Endothelial cell of umbilical vein (primary cell): ENCODE measurements at regions not wholly inside any gene's neighbourhood (a gene's known extent, or its start where the extent isn't known, plus 50 kb on each side); places are given as distances from the start of the nearest gene placed in this dataset.

ENCODE experiments used
- BruUV-seq: library from RNA; stranded (reverse); fragments of 400-500 nt; replicated peaks from 2 replicates; lab custom pipeline; 2021; lab: Mats Ljungman, UMichigan
- CTCF ChIA-PET: fragments of 300-600, 350-600 bp; sonication (Branson Sonifier 250); formaldehyde crosslinking; loops from one replicate; lab custom pipeline; 2021; ENCODE audit warnings: antibody characterized with exemption, inconsistent platforms; lab: Charles Lee
- POLR2A ChIA-PET: fragments of 300-600, 350-600 bp; sonication (Branson Sonifier 250); formaldehyde crosslinking; loops from one replicate; lab custom pipeline; 2021; ENCODE audit warnings: antibody characterized with exemption, inconsistent platforms; lab: Charles Lee
- DNase-seq: peaks from one replicate; pipeline ENCODE4 v3.0.0-alpha.2; 2011; ENCODE audit warnings: low read depth, low spot score
- FAIRE-seq: peaks from 2 replicates; lab custom pipeline; 2011; peaks lifted over from hg19 to GRCh38; lab: Jason Lieb, UNC
- H2AFZ ChIP-seq: 2 replicates; pipeline ENCODE4 v1.6.0; 2012; ENCODE audit warnings: low read depth, low read length, control low read depth, inconsistent platforms
- H3K27ac ChIP-seq: 2 replicates; pipeline ENCODE4 v1.5.1; 2011; ENCODE audit warnings: low read depth, mild to moderate bottlenecking, control low read depth, low read length, moderate library complexity; ENCODE audit not compliant: insufficient read depth
- H3K27me3 ChIP-seq, 2 experiments: 2 replicates each; pipeline versions ENCODE4 v1.6.0 to v1.6.1; 2011; ENCODE audit warnings: low read length in 2 of 2, mixed read lengths in 1 of 2; ENCODE audit not compliant: control insufficient read depth in 2 of 2, insufficient read depth in 2 of 2
- H3K36me3 ChIP-seq, 2 experiments: 2 replicates in 1 of 2; 3 replicates in 1 of 2; pipeline ENCODE4 v1.5.1; 2011; ENCODE audit warnings: low read length in 2 of 2, mild to moderate bottlenecking in 1 of 2, moderate library complexity in 1 of 2; ENCODE audit not compliant: control insufficient read depth in 2 of 2, insufficient read depth in 2 of 2; ENCODE audit errors: extremely low read depth in 1 of 2
- H3K4me1 ChIP-seq: 3 replicates; pipeline ENCODE4 v1.5.1; 2011; ENCODE audit warnings: mild to moderate bottlenecking, low read length; ENCODE audit not compliant: control insufficient read depth, insufficient read depth; ENCODE audit errors: extremely low read depth
- H3K4me2 ChIP-seq: 2 replicates; pipeline ENCODE4 v1.6.1; 2011; ENCODE audit warnings: low read length, control low read depth, mixed read lengths; ENCODE audit not compliant: insufficient read depth
- H3K4me3 ChIP-seq, 3 experiments: fragments of 200-600 bp in 1 of 3; sonication (generic), shearing (Covaris generic) in 1 of 3; replicated peaks in 1 of 3; 2 replicates each; pipeline ENCODE4 v1.5.1; 2011 to 2016; ENCODE audit warnings: control low read depth in 3 of 3, low read length in 3 of 3, mild to moderate bottlenecking in 2 of 3, inconsistent platforms in 1 of 3, low read depth in 1 of 3, moderate library complexity in 1 of 3; ENCODE audit not compliant: insufficient read depth in 1 of 3
- H3K79me2 ChIP-seq: 2 replicates; pipeline ENCODE4 v1.6.0; 2012; ENCODE audit warnings: low read length, inconsistent platforms; ENCODE audit not compliant: control insufficient read depth, insufficient read depth
- H3K9ac ChIP-seq: replicated peaks from 2 replicates; pipeline ENCODE3; 2011; ENCODE audit warnings: low read length, control low read depth; ENCODE audit not compliant: insufficient read depth; ENCODE audit errors: extremely low read depth
- H3K9me1 ChIP-seq: replicated peaks from 3 replicates; pipeline ENCODE4 v1.6.0; 2011; ENCODE audit warnings: mild to moderate bottlenecking, low read length; ENCODE audit not compliant: control insufficient read depth, insufficient read depth; ENCODE audit errors: extremely low read depth
- H3K9me3 ChIP-seq: replicated peaks from 2 replicates; pipeline ENCODE4 v1.5.1; 2012; ENCODE audit warnings: low read length, inconsistent platforms; ENCODE audit not compliant: control insufficient read depth, insufficient read depth
- H4K20me1 ChIP-seq: replicated peaks from 2 replicates; pipeline ENCODE3; 2011; ENCODE audit warnings: mild to moderate bottlenecking, low read length; ENCODE audit not compliant: control insufficient read depth, insufficient read depth; ENCODE audit errors: extremely low read depth
- EZH2 ChIP-seq: IDR thresholded peaks from 2 replicates; pipeline ENCODE4 v1.6.1; 2012; ENCODE audit warnings: borderline replicate concordance, low read depth, mild to moderate bottlenecking, moderate library complexity, low read length, inconsistent platforms; ENCODE audit not compliant: severe bottlenecking
- FOS ChIP-seq: IDR thresholded peaks from 2 replicates; pipeline ENCODE4 v1.6.1; 2011; ENCODE audit warnings: mild to moderate bottlenecking, low read length, moderate library complexity, borderline replicate concordance; ENCODE audit not compliant: insufficient read depth
- GATA2 ChIP-seq: IDR thresholded peaks from 2 replicates; pipeline ENCODE4 v1.7.0; 2011; ENCODE audit warnings: low read depth, mild to moderate bottlenecking, moderate library complexity, mixed read lengths, low read length; ENCODE audit not compliant: insufficient read length, insufficient read depth
- JUN ChIP-seq: IDR thresholded peaks from 2 replicates; pipeline ENCODE4 v1.6.1; 2011; ENCODE audit warnings: borderline replicate concordance, low read depth; ENCODE audit not compliant: insufficient read length, insufficient read depth
- MYC ChIP-seq: IDR thresholded peaks from one replicate; pipeline ENCODE4 v1.6.1; 2011; ENCODE audit warnings: mild to moderate bottlenecking, low read depth, low read length
- POLR2A ChIP-seq: IDR thresholded peaks from 2 replicates; pipeline ENCODE4 v1.6.1; 2012; ENCODE audit warnings: low read depth, mild to moderate bottlenecking, control low read depth, low read length
- POLR2AphosphoS5 ChIP-seq: IDR thresholded peaks from 2 replicates; pipeline ENCODE4 v1.6.1; 2012; ENCODE audit warnings: low read depth, mild to moderate bottlenecking, control low read depth, low read length, moderate library complexity; ENCODE audit not compliant: insufficient read depth
- dilution Hi-C: fragments of 300-500 bp; cut with MboI; formaldehyde crosslinking; loops from one replicate; pipeline ENCODE4 v1.15.0; 2019; ENCODE audit warnings: low sequenced_read_pairs; ENCODE audit not compliant: extremely low pct_ligation_motif_present
- intact Hi-C: fragments of 100-400 bp; cut with micrococcal nuclease; formaldehyde crosslinking; loops from one replicate; pipeline ENCODE4 v1.10.0; 2022
- TF ChIP-seq, protein P1 (sequence below), 2 donors: IDR thresholded peaks; 1 replicate in 1 of 2; 2 replicates in 1 of 2; pipeline ENCODE4 v1.5.1; 2011; ENCODE audit warnings: low read length in 2 of 2, mild to moderate bottlenecking in 2 of 2, moderate library complexity in 2 of 2, control low read depth in 1 of 2, inconsistent platforms in 1 of 2, low read depth in 1 of 2; ENCODE audit not compliant: insufficient read depth in 1 of 2; ENCODE audit errors: extremely low read depth in 1 of 2
- TF ChIP-seq, protein P2 (sequence below): IDR thresholded peaks from 2 replicates; pipeline ENCODE4 v1.6.1; 2011; ENCODE audit not compliant: insufficient read depth, insufficient read length

DNA sequence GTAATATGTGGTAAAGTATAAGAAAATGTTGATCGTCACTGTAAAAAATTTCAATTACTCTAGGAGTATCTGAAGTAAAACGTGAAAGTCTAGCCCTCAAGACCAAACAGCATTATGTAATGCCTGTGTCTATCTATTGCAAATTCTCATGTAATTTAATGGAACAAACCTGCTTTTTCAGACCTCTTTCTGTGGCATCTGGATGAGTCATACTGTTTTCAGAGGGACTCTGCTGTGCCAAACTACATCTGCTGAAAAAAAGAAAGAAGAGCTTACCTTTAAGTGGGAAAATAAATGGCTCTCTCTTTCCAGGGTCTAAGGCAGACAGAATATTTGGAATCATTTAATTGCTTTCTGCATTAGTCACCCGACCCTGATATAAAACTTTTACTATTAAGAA is 89.8 kb upstream of the ARMCX2 start:
- Histone ChIP-seq H3K9ac (no peak overlapping the region), H3K4me3 (no peak overlapping the region), H3K27ac (no peak overlapping the region), H3K9me1 (no peaks in the 10 kb centered on the region), H3K4me2 (no peak overlapping the region), H4K20me1 (no peaks in the 10 kb centered on the region), H3K36me3 (no peaks in the 10 kb centered on the region), H3K9me3 (no peaks in the 10 kb centered on the region), H2AFZ (no peak overlapping the region), H3K27me3 (no peaks in the 10 kb centered on the region), H3K79me2 (no peaks in the 10 kb centered on the region), H3K4me1 (peaks cover 4% of the 10 kb centered on the region)
- FAIRE-seq = peak; percentile 77
- dilution Hi-C loops (no loop called here), intact Hi-C loops (no loop called here)
- CTCF ChIA-PET = interaction anchor here (2.0 kb wide), 1 partner anchor 9 kb away, joined by 13 read pairs; no protein-coding TSS in a partner anchor
- BruUV-seq = no TSS peak
- DNase-seq = no peak
- TF ChIP-seq FOS (peak; percentile 15), POLR2AphosphoS5 (no peak)
- POLR2A ChIA-PET = no interaction called here

DNA sequence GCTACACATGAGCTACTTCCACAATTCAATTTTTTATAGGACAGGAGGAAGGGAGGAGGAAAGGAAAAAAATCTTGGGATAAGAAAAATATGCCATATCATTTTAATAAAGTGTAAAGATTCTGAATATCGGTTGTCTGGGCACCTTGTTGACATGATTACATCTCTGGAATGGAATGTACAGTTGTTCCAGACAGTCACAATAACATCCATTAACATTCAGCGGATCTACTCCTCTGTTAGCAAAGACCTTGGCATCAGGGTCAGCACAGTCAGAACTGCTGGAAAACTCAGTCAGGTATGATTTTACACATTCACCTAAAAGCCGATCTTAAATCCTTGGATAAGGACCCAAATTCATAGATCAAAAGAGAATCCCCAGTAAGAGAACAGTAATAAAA is 85.4 kb upstream of the ARMCX2 start:
- Histone ChIP-seq H3K4me3 (no peak overlapping the region), H3K27me3 (no peaks in the 10 kb centered on the region), H3K9me3 (no peaks in the 10 kb centered on the region), H2AFZ (no peak overlapping the region), H3K4me2 (peak overlapping the region; percentile 17), H4K20me1 (no peaks in the 10 kb centered on the region), H3K9me1 (no peaks in the 10 kb centered on the region), H3K4me1 (no peaks in the 10 kb centered on the region), H3K79me2 (no peaks in the 10 kb centered on the region), H3K36me3 (no peaks in the 10 kb centered on the region), H3K9ac (no peak overlapping the region), H3K27ac (no peak overlapping the region)
- CTCF ChIA-PET = interaction anchor here (1.3 kb wide), 1 partner anchor 14 kb away, joined by 5 read pairs; no protein-coding TSS in a partner anchor
- DNase-seq (no peak), FAIRE-seq (peak; percentile 63)
- intact Hi-C loops (no loop called here), dilution Hi-C loops (no loop called here)
- TF ChIP-seq EZH2 = no peak
- no peak for TF ChIP-seq JUN
- TF ChIP-seq FOS = no peak
- TF ChIP-seq POLR2A = no peak
- TF ChIP-seq, protein P1, sequence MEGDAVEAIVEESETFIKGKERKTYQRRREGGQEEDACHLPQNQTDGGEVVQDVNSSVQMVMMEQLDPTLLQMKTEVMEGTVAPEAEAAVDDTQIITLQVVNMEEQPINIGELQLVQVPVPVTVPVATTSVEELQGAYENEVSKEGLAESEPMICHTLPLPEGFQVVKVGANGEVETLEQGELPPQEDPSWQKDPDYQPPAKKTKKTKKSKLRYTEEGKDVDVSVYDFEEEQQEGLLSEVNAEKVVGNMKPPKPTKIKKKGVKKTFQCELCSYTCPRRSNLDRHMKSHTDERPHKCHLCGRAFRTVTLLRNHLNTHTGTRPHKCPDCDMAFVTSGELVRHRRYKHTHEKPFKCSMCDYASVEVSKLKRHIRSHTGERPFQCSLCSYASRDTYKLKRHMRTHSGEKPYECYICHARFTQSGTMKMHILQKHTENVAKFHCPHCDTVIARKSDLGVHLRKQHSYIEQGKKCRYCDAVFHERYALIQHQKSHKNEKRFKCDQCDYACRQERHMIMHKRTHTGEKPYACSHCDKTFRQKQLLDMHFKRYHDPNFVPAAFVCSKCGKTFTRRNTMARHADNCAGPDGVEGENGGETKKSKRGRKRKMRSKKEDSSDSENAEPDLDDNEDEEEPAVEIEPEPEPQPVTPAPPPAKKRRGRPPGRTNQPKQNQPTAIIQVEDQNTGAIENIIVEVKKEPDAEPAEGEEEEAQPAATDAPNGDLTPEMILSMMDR (IDR thresholded peaks at IDR 0.05; ENCODE audit: extremely low read depth in 1 of 2, insufficient read depth in 1 of 2, low read depth in 1 of 2, low read length in 2 of 2) = no peak
- TF ChIP-seq GATA2 = no peak
- TF ChIP-seq, protein P2, sequence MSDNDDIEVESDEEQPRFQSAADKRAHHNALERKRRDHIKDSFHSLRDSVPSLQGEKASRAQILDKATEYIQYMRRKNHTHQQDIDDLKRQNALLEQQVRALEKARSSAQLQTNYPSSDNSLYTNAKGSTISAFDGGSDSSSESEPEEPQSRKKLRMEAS = no peak
- no peak for TF ChIP-seq POLR2AphosphoS5
- no peak for TF ChIP-seq MYC
- no TSS peak for BruUV-seq
- POLR2A ChIA-PET = no interaction called here
